Lung (tissue), 11 donors: ENCODE measurements at regions not wholly inside any gene's neighbourhood (a gene's known extent, or its start where the extent isn't known, plus 50 kb on each side); places are given as distances from the start of the nearest gene placed in this dataset.
A peak's percentile ranks its signal among the peaks of the same experiment; 100 is the strongest.

Experiments used
- ATAC-seq: fragments of 200-7000 bp; cut with Tn5 transposase; one replicate; pipeline ENCODE4 v1.9.1; 2020; ENCODE audit warnings: moderate number of reproducible peaks; ENCODE audit not compliant: insufficient read depth, low FRiP score
- DNase-seq, 3 donors: peaks; one replicate each; pipeline ENCODE4 v3.0.0-alpha.2; 2013 to 2017
- H3K27ac ChIP-seq, 2 donors: one replicate each; pipeline ENCODE4 v1.5.1; 2013; ENCODE audit warnings: mild to moderate bottlenecking in 2 of 2, moderate library complexity in 2 of 2, control low read depth in 1 of 2, inconsistent platforms in 1 of 2, low read depth in 1 of 2, low read length in 1 of 2
- H3K27me3 ChIP-seq, 3 donors: one replicate each; pipeline ENCODE4 v1.5.1; 2013; ENCODE audit warnings: low read length in 2 of 3; ENCODE audit not compliant: control insufficient read depth in 3 of 3, insufficient read depth in 3 of 3
- H3K36me3 ChIP-seq, 4 donors: one replicate each; pipeline ENCODE4 v1.5.1; 2013; ENCODE audit warnings: low read length in 4 of 4, mild to moderate bottlenecking in 1 of 4, moderate library complexity in 1 of 4; ENCODE audit not compliant: control insufficient read depth in 4 of 4, insufficient read depth in 4 of 4
- H3K4me1 ChIP-seq, 5 donors: one replicate each; pipeline ENCODE4 v1.5.1; 2013; ENCODE audit warnings: low read length in 5 of 5, mild to moderate bottlenecking in 2 of 5, moderate library complexity in 1 of 5; ENCODE audit not compliant: control insufficient read depth in 5 of 5, insufficient read depth in 5 of 5
- H3K4me3 ChIP-seq: one replicate; pipeline ENCODE4 v1.5.1; 2013; ENCODE audit warnings: mild to moderate bottlenecking, control low read depth, moderate library complexity
- H3K9ac ChIP-seq, 2 donors: one replicate each; pipeline ENCODE4 v1.5.1; 2013; ENCODE audit warnings: low read length in 2 of 2, control low read depth in 1 of 2; ENCODE audit not compliant: insufficient read depth in 1 of 2
- H3K9me3 ChIP-seq, 4 donors: one replicate each; pipeline ENCODE4 v1.5.1; 2013; ENCODE audit warnings: low read length in 3 of 4, mild to moderate bottlenecking in 1 of 4, moderate library complexity in 1 of 4; ENCODE audit not compliant: control insufficient read depth in 4 of 4, insufficient read depth in 3 of 4
- WGBS, 2 donors: extraction: QIAGEN DNeasy Blood & Tissue Kit; methylation state at CpG; one replicate each; pipeline ENCODE4 v1.1.7; 2013; 5-methylcytosine and 5-hydroxymethylcytosine counted together
- TF ChIP-seq, protein P1 (sequence below): IDR thresholded peaks from 2 replicates; pipeline ENCODE4 v1.5.1; 2012; ENCODE audit warnings: mild to moderate bottlenecking; ENCODE audit errors: control extremely low read depth, extremely low read depth
- donor health status: control.
- donor health status: control.
- donor health status: Bipolar disorder and iron deficiency.
- donor health status: healthy.
- donor health status: DM: yes; HTN: yes; CAD: no.

DNA sequence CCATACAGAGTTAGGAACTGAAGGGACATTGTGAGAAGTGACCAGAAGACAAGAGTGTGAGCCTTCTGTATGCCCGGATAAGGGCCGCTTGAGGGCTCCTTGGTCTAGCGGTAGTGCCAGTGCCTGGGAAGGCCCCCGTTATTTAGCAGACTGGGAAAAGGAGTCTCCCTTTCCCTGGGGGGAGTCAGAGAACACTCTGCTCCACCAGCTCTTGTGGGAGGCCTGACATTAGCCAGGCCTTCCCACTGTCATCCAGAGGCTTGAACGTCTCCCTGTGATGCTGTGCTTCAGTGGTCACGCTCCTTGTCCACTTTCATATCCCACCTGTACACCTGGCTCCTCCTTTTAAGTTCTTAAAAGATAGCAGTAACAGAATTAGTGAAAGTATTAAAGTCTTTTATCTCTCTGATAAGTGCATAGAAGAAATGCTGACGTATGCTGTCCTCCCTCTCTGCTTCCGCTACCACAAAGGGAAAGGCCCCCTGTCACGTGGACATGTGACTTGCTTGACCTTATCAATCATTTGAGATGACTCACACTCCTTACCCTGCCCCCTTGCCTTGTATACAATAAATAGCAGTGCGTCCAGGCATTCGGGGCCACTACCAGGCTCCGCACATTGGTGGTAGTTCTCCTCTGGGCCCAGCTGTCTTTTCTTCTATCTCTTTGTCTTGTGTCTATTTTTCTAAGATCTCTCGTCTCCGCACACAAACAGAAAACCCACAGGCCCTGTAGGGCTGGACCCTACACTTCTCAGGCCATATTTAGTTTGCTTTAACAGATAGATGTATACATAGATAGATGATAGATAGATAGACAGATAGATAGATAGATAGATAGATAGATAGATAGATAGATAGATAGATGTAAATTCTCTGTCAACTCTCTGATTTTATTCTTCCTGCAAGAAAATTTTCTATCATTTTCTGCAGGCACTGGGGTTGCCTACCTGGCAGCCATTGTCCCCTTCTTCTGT lies 131.5 kb upstream of the JCAD start:
- ATAC-seq (no peak), DNase-seq (no peak)
- 85 to 87% methylated on average over 14 of the region's 14 CpGs for WGBS, 2 donors
- peaks cover 0 to 6% (median 0%) of the 10 kb centered on the region in 4 donors for H3K9me3 ChIP-seq
- peaks cover 0 to 29% (median 4%) of the 10 kb centered on the region in 5 donors for H3K4me1 ChIP-seq
- TF ChIP-seq, protein P1, sequence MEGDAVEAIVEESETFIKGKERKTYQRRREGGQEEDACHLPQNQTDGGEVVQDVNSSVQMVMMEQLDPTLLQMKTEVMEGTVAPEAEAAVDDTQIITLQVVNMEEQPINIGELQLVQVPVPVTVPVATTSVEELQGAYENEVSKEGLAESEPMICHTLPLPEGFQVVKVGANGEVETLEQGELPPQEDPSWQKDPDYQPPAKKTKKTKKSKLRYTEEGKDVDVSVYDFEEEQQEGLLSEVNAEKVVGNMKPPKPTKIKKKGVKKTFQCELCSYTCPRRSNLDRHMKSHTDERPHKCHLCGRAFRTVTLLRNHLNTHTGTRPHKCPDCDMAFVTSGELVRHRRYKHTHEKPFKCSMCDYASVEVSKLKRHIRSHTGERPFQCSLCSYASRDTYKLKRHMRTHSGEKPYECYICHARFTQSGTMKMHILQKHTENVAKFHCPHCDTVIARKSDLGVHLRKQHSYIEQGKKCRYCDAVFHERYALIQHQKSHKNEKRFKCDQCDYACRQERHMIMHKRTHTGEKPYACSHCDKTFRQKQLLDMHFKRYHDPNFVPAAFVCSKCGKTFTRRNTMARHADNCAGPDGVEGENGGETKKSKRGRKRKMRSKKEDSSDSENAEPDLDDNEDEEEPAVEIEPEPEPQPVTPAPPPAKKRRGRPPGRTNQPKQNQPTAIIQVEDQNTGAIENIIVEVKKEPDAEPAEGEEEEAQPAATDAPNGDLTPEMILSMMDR, result no peak
- no peaks in the 10 kb centered on the region for H3K27me3 ChIP-seq
- no peak overlapping the region for H3K4me3 ChIP-seq
- no peaks in the 10 kb centered on the region for H3K36me3 ChIP-seq
- peak overlapping the region in 1 of 2 donors; percentile 79 for H3K27ac ChIP-seq
- no peak overlapping the region for H3K9ac ChIP-seq

DNA sequence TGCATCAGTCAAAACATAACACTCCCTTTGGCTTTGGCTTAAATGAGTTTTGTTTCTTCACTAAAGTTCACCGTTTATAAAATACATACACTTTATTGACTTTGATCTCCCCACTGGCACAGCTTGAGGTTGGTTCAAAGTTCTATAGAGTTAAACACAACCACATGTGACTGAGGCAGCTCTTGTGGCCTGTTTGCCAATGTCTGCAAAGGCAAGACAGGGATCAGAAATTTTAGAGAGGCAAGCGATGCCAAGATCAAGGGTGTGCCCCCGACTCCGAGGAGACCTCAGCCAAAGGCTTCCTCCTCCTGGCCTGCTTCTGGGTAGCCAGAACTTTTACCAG lies 129.8 kb upstream of the JCAD start:
- Histone ChIP-seq H3K4me3 (no peak overlapping the region), H3K9ac (no peak overlapping the region), H3K4me1 (peaks cover 0 to 29% (median 4%) of the 10 kb centered on the region in 5 donors), H3K27me3 (no peaks in the 10 kb centered on the region), H3K36me3 (no peaks in the 10 kb centered on the region), H3K9me3 (peaks cover 0 to 6% (median 0%) of the 10 kb centered on the region in 4 donors), H3K27ac (peak overlapping the region in 1 of 2 donors; percentile 26)
- 56 to 64% methylated on average over 4 of the region's 4 CpGs for WGBS, 2 donors
- TF ChIP-seq, protein P1, result no peak
- peak in 2 of 3 donors; percentile 19 to 72 for DNase-seq
- ATAC-seq, result no peak

DNA sequence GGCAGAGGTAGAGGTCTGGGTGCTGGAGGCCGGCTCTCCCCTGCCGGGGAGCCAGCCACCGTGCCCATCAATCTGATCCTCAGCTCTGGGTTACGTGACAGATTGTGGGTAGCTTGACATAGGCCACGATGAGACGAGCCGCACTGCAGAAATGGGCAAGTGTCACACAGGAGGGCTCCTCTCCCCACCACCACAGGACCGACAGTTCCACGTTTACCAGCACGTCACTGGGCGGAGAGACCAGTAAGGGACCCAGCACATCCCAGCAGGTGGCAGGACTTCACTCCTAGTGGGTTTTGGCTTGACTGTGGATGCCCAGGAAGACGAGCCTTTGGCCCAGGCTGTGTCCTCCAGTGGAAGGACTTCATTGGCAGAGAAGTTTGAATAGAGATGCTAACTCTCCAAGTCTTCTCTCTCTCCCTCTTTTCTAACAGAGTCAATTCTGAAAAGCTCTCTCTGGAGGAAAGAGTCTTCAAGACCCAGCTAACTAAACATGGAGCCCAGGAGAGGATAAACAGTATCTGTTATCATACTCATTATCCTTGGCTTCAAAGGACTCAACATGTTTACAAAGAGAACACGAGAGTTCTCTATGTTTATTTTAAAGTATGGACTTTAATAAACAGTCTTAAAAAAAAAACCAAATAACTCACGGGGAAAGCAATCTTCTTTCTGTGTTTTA lies 129.3 kb upstream of the JCAD start:
- 67 to 82% methylated on average over 14 of the region's 14 CpGs for WGBS, 2 donors
- peak overlapping the region; percentile 71 to 75 for H3K27ac ChIP-seq
- H3K4me3 ChIP-seq, result no peak overlapping the region
- H3K9me3 ChIP-seq, result peaks cover 0 to 6% (median 0%) of the 10 kb centered on the region in 4 donors
- TF ChIP-seq, protein P1, result no peak
- ATAC-seq (no peak), DNase-seq (peak; percentile 36 to 76 (median 57))
- peaks cover 0 to 29% (median 4%) of the 10 kb centered on the region in 5 donors for H3K4me1 ChIP-seq
- H3K27me3 ChIP-seq, result no peaks in the 10 kb centered on the region
- no peaks in the 10 kb centered on the region for H3K36me3 ChIP-seq
- H3K9ac ChIP-seq, result no peak overlapping the region
